ENCODE measurements at regions not wholly inside any gene's neighbourhood (a gene's known extent, or its start where the extent isn't known, plus 50 kb on each side); places are given as distances from the start of the nearest gene placed in this dataset.
"Not testable (repeated sequence)": the region's sequence is repeated elsewhere in the genome, so short reads cannot be mapped to it uniquely, and the experiment has no call there.

DNA sequence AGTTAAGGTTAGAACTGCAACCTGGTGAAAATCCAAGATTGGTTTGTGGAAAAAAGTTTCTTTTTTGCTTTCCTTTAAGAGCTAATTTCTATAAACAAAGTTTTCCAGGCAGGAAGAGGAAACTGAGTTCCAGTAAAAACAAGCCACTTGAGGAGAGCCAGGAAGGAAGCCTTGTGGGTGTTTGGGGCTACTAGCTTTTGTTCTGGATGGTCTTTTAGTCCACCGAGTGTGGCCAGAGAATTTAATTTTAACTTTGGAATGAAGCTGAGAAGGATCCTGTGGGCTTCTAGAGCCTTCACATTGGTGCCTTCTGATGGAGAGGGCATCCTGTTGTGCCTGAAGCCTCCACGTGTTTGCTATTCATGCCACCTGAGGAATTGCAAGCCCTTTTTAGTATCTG, 327.9 kb downstream of the C12orf75 start:
- FAIRE-seq (no peak), DNase-seq (no peak)
- H3K36me3 ChIP-seq (ENCODE audit: control insufficient read depth in 2 of 3, insufficient read depth in 3 of 3, low read length in 3 of 3), result no peaks in the 10 kb centered on the region
- no peak overlapping the region for H3K27ac ChIP-seq (ENCODE audit: low read depth in 2 of 2, low read length in 2 of 2)
- intact Hi-C loops (cut with DNase I), result no loop called here
- H3K27me3 ChIP-seq (ENCODE audit: control insufficient read depth, insufficient read depth, low read length), result no peaks in the 10 kb centered on the region
- no peaks in the 10 kb centered on the region for H3K4me1 ChIP-seq (ENCODE audit: control insufficient read depth in 2 of 3, insufficient read depth in 2 of 3, low read depth in 1 of 3, low read length in 3 of 3)
- no peaks in the 10 kb centered on the region for H3K9me3 ChIP-seq (ENCODE audit: control insufficient read depth in 2 of 3, insufficient read depth in 1 of 3, low read length in 3 of 3)
- TF ChIP-seq CTCF (IDR thresholded peaks at IDR 0.05; ENCODE audit: borderline replicate concordance, extremely low read depth, insufficient read depth), result no peak
- H3K9ac ChIP-seq (ENCODE audit: low read length in 3 of 3), result no peak overlapping the region
- H3K4me3 ChIP-seq (ENCODE audit: low read length in 3 of 3), result no peak overlapping the region

GRCh38 chr12:105659355-105660075, 329.0 kb downstream of the C12orf75 start:
- intact Hi-C loops (cut with DNase I), result no loop called here
- Histone ChIP-seq H3K9me3 (ENCODE audit: control insufficient read depth in 2 of 3, insufficient read depth in 1 of 3, low read length in 3 of 3) (no peaks in the 10 kb centered on the region), H3K4me3 (ENCODE audit: low read length in 3 of 3) (no peak overlapping the region), H3K4me1 (ENCODE audit: control insufficient read depth in 2 of 3, insufficient read depth in 2 of 3, low read depth in 1 of 3, low read length in 3 of 3) (no peaks in the 10 kb centered on the region), H3K27ac (ENCODE audit: low read depth in 2 of 2, low read length in 2 of 2) (no peak overlapping the region), H3K9ac (ENCODE audit: low read length in 3 of 3) (no peak overlapping the region), H3K36me3 (ENCODE audit: control insufficient read depth in 2 of 3, insufficient read depth in 3 of 3, low read length in 3 of 3) (no peaks in the 10 kb centered on the region), H3K27me3 (ENCODE audit: control insufficient read depth, insufficient read depth, low read length) (no peaks in the 10 kb centered on the region)
- TF ChIP-seq CTCF (IDR thresholded peaks at IDR 0.05; ENCODE audit: borderline replicate concordance, extremely low read depth, insufficient read depth), result no peak
- DNase-seq (no peak), FAIRE-seq (no peak)

GRCh38 chr12:105664765-105665164, 334.3 kb downstream of the C12orf75 start:
- H3K9me3 ChIP-seq (ENCODE audit: control insufficient read depth in 2 of 3, insufficient read depth in 1 of 3, low read length in 3 of 3); FAIRE-seq; H3K4me1 ChIP-seq (ENCODE audit: control insufficient read depth in 2 of 3, insufficient read depth in 2 of 3, low read depth in 1 of 3, low read length in 3 of 3); H3K4me3 ChIP-seq (ENCODE audit: low read length in 3 of 3); H3K36me3 ChIP-seq (ENCODE audit: control insufficient read depth in 2 of 3, insufficient read depth in 3 of 3, low read length in 3 of 3); H3K9ac ChIP-seq (ENCODE audit: low read length in 3 of 3); DNase-seq; intact Hi-C loops (cut with DNase I); H3K27me3 ChIP-seq (ENCODE audit: control insufficient read depth, insufficient read depth, low read length); H3K27ac ChIP-seq (ENCODE audit: low read depth in 2 of 2, low read length in 2 of 2): not testable (repeated sequence)

- no peak overlapping the region for H3K27ac ChIP-seq (ENCODE audit: low read depth in 2 of 2, low read length in 2 of 2)
- intact Hi-C loops (cut with DNase I), result no loop called here
- DNase-seq (no peak), FAIRE-seq (no peak)
- H3K9ac ChIP-seq (ENCODE audit: low read length in 3 of 3), result no peak overlapping the region
- H3K4me3 ChIP-seq (ENCODE audit: low read length in 3 of 3), result no peak overlapping the region
- H3K36me3 ChIP-seq (ENCODE audit: control insufficient read depth in 2 of 3, insufficient read depth in 3 of 3, low read length in 3 of 3), result no peaks in the 10 kb centered on the region
- H3K27me3 ChIP-seq (ENCODE audit: control insufficient read depth, insufficient read depth, low read length), result no peaks in the 10 kb centered on the region
- no peaks in the 10 kb centered on the region for H3K9me3 ChIP-seq (ENCODE audit: control insufficient read depth in 2 of 3, insufficient read depth in 1 of 3, low read length in 3 of 3)
- no peak for TF ChIP-seq CTCF (IDR thresholded peaks at IDR 0.05; ENCODE audit: borderline replicate concordance, extremely low read depth, insufficient read depth)
- H3K4me1 ChIP-seq (ENCODE audit: control insufficient read depth in 2 of 3, insufficient read depth in 2 of 3, low read depth in 1 of 3, low read length in 3 of 3), result no peaks in the 10 kb centered on the region
These were observed 334.9 kb downstream of the C12orf75 start for GRCh38 chr12:105665366-105665765.

All from kidney (tissue), 13 donors.